ENCODE measurements at regions not wholly inside any gene's neighbourhood (a gene's known extent, or its start where the extent isn't known, plus 50 kb on each side); places are given as distances from the start of the nearest gene placed in this dataset.
"Not testable (repeated sequence)": the region's sequence is repeated elsewhere in the genome, so short reads cannot be mapped to it uniquely, and the experiment has no call there.

- H3K27ac Mint-ChIP-seq (ENCODE audit: unreplicated experiment): no peak overlapping the region
- TF ChIP-seq CTCF (IDR thresholded peaks at IDR 0.05): no peak
Observed at GRCh38 chr1:242623119-242623518, 98.6 kb upstream of the PLD5 start.

GRCh38 chr1:242613266-242613815 lies 88.8 kb upstream of the PLD5 start:
- H3K27me3 Mint-ChIP-seq (ENCODE audit: low read depth): no peaks in the 10 kb centered on the region
- H3K9me3 Mint-ChIP-seq (ENCODE audit: low read depth): peaks cover 19% of the 10 kb centered on the region
- no peaks in the 10 kb centered on the region for H3K36me3 Mint-ChIP-seq (ENCODE audit: low read depth)
- no peak overlapping the region for H3K4me3 Mint-ChIP-seq (ENCODE audit: unreplicated experiment)
- DNase-seq (ENCODE audit: low spot score): no peak
- H3K27ac Mint-ChIP-seq (ENCODE audit: unreplicated experiment): no peak overlapping the region
- no peaks in the 10 kb centered on the region for H3K4me1 Mint-ChIP-seq (ENCODE audit: low read depth)
- no peak for TF ChIP-seq CTCF (IDR thresholded peaks at IDR 0.05)

More at GRCh38 chr1:242623119-242623518, 98.6 kb upstream of the PLD5 start:
- Mint-ChIP-seq H3K27me3 (ENCODE audit: low read depth) (no peaks in the 10 kb centered on the region), H3K4me3 (ENCODE audit: unreplicated experiment) (no peak overlapping the region), H3K4me1 (ENCODE audit: low read depth) (no peaks in the 10 kb centered on the region), H3K36me3 (ENCODE audit: low read depth) (no peaks in the 10 kb centered on the region), H3K9me3 (ENCODE audit: low read depth) (peaks cover 15% of the 10 kb centered on the region)
- no peak for DNase-seq (ENCODE audit: low spot score)

- H3K27ac Mint-ChIP-seq (ENCODE audit: unreplicated experiment): no peak overlapping the region
- no peak overlapping the region for H3K4me3 Mint-ChIP-seq (ENCODE audit: unreplicated experiment)
- no peak for DNase-seq (ENCODE audit: low spot score)
- H3K36me3 Mint-ChIP-seq (ENCODE audit: low read depth): no peaks in the 10 kb centered on the region
- H3K27me3 Mint-ChIP-seq (ENCODE audit: low read depth): no peaks in the 10 kb centered on the region
- TF ChIP-seq CTCF (IDR thresholded peaks at IDR 0.05): no peak
- H3K4me1 Mint-ChIP-seq (ENCODE audit: low read depth): no peaks in the 10 kb centered on the region
- peaks cover 2% of the 10 kb centered on the region for H3K9me3 Mint-ChIP-seq (ENCODE audit: low read depth)
Observed at GRCh38 chr1:242610209-242610608, 85.7 kb upstream of the PLD5 start.

GRCh38 chr1:242605521-242605920 lies 81.0 kb upstream of the PLD5 start:
- no peak for TF ChIP-seq CTCF (IDR thresholded peaks at IDR 0.05)
- no peaks in the 10 kb centered on the region for H3K9me3 Mint-ChIP-seq (ENCODE audit: low read depth)
- no peak for DNase-seq (ENCODE audit: low spot score)
- no peaks in the 10 kb centered on the region for H3K4me1 Mint-ChIP-seq (ENCODE audit: low read depth)
- H3K4me3 Mint-ChIP-seq (ENCODE audit: unreplicated experiment): no peak overlapping the region
- no peaks in the 10 kb centered on the region for H3K27me3 Mint-ChIP-seq (ENCODE audit: low read depth)
- no peaks in the 10 kb centered on the region for H3K36me3 Mint-ChIP-seq (ENCODE audit: low read depth)
- H3K27ac Mint-ChIP-seq (ENCODE audit: unreplicated experiment): no peak overlapping the region

- H3K36me3 Mint-ChIP-seq (ENCODE audit: low read depth): no peaks in the 10 kb centered on the region
- H3K4me3 Mint-ChIP-seq (ENCODE audit: unreplicated experiment): no peak overlapping the region
- no peaks in the 10 kb centered on the region for H3K27me3 Mint-ChIP-seq (ENCODE audit: low read depth)
- TF ChIP-seq CTCF (IDR thresholded peaks at IDR 0.05): no peak
- no peak for DNase-seq (ENCODE audit: low spot score)
- no peaks in the 10 kb centered on the region for H3K4me1 Mint-ChIP-seq (ENCODE audit: low read depth)
- H3K9me3 Mint-ChIP-seq (ENCODE audit: low read depth): peaks cover 12% of the 10 kb centered on the region
- H3K27ac Mint-ChIP-seq (ENCODE audit: unreplicated experiment): no peak overlapping the region
Observed at GRCh38 chr1:242602001-242602400, 77.5 kb upstream of the PLD5 start.

- H3K27ac Mint-ChIP-seq (ENCODE audit: unreplicated experiment); H3K4me1 Mint-ChIP-seq (ENCODE audit: low read depth); H3K36me3 Mint-ChIP-seq (ENCODE audit: low read depth); DNase-seq (ENCODE audit: low spot score); H3K27me3 Mint-ChIP-seq (ENCODE audit: low read depth); H3K4me3 Mint-ChIP-seq (ENCODE audit: unreplicated experiment): not testable (repeated sequence)
- H3K9me3 Mint-ChIP-seq (ENCODE audit: low read depth): peaks cover 28% of the 10 kb centered on the region
Observed at GRCh38 chr1:242593756-242594155, 69.3 kb upstream of the PLD5 start.

Measured in chondrocyte (in vitro differentiated cells).